ENCODE measurements at regions not wholly inside any gene's neighbourhood (a gene's known extent, or its start where the extent isn't known, plus 50 kb on each side); places are given as distances from the start of the nearest gene placed in this dataset.

- Histone ChIP-seq H3K27me3 (ENCODE audit: insufficient read depth, poor library complexity, severe bottlenecking) (no peaks in the 10 kb centered on the region), H3K27ac (replicated peaks) (no peak overlapping the region), H3K4me3 (replicated peaks; ENCODE audit: insufficient read depth, low read length) (no peak overlapping the region)
- TF ChIP-seq POLR2AphosphoS5 (IDR thresholded peaks at IDR 0.05; ENCODE audit: low read depth), result no peak
- no peak for TF ChIP-seq GABPA (IDR thresholded peaks at IDR 0.05; ENCODE audit: low read depth)
- TF ChIP-seq REST (IDR thresholded peaks at IDR 0.05; ENCODE audit: insufficient replicate concordance, low read depth), result no peak
- TF ChIP-seq SPI1 (IDR thresholded peaks at IDR 0.05; ENCODE audit: borderline replicate concordance, low read depth), result no peak
- TF ChIP-seq, protein P1, sequence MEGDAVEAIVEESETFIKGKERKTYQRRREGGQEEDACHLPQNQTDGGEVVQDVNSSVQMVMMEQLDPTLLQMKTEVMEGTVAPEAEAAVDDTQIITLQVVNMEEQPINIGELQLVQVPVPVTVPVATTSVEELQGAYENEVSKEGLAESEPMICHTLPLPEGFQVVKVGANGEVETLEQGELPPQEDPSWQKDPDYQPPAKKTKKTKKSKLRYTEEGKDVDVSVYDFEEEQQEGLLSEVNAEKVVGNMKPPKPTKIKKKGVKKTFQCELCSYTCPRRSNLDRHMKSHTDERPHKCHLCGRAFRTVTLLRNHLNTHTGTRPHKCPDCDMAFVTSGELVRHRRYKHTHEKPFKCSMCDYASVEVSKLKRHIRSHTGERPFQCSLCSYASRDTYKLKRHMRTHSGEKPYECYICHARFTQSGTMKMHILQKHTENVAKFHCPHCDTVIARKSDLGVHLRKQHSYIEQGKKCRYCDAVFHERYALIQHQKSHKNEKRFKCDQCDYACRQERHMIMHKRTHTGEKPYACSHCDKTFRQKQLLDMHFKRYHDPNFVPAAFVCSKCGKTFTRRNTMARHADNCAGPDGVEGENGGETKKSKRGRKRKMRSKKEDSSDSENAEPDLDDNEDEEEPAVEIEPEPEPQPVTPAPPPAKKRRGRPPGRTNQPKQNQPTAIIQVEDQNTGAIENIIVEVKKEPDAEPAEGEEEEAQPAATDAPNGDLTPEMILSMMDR (IDR thresholded peaks at IDR 0.05; ENCODE audit: insufficient read depth, low read length), result no peak
- no peak for DNase-seq (ENCODE audit: low read depth in 1 of 2, low spot score in 1 of 2)
These were observed 94.9 kb downstream of the ERCC5 start for GRCh38 chr13:102940770-102941169.

GRCh38 chr13:102940143-102940542 lies 94.3 kb downstream of the ERCC5 start:
- Histone ChIP-seq H3K27ac (replicated peaks) (no peak overlapping the region), H3K27me3 (ENCODE audit: insufficient read depth, poor library complexity, severe bottlenecking) (peaks cover 2% of the 10 kb centered on the region), H3K4me3 (replicated peaks; ENCODE audit: insufficient read depth, low read length) (no peak overlapping the region)
- DNase-seq (ENCODE audit: low read depth in 1 of 2, low spot score in 1 of 2), result no peak
- no peak for TF ChIP-seq POLR2AphosphoS5 (IDR thresholded peaks at IDR 0.05; ENCODE audit: low read depth)
- TF ChIP-seq GABPA (IDR thresholded peaks at IDR 0.05; ENCODE audit: low read depth), result no peak
- no peak for TF ChIP-seq REST (IDR thresholded peaks at IDR 0.05; ENCODE audit: insufficient replicate concordance, low read depth)
- TF ChIP-seq, protein P1 (IDR thresholded peaks at IDR 0.05; ENCODE audit: insufficient read depth, low read length), result no peak
- no peak for TF ChIP-seq SPI1 (IDR thresholded peaks at IDR 0.05; ENCODE audit: borderline replicate concordance, low read depth)

GRCh38 chr13:102935896-102936321 lies 90.1 kb downstream of the ERCC5 start:
- TF ChIP-seq, protein P1 (IDR thresholded peaks at IDR 0.05; ENCODE audit: insufficient read depth, low read length), result no peak
- TF ChIP-seq GABPA (IDR thresholded peaks at IDR 0.05; ENCODE audit: low read depth) (no peak), POLR2AphosphoS5 (IDR thresholded peaks at IDR 0.05; ENCODE audit: low read depth) (no peak), REST (IDR thresholded peaks at IDR 0.05; ENCODE audit: insufficient replicate concordance, low read depth) (no peak), SPI1 (IDR thresholded peaks at IDR 0.05; ENCODE audit: borderline replicate concordance, low read depth) (no peak)
- peaks cover 4% of the 10 kb centered on the region for H3K27me3 ChIP-seq (ENCODE audit: insufficient read depth, poor library complexity, severe bottlenecking)
- DNase-seq (ENCODE audit: low read depth in 1 of 2, low spot score in 1 of 2), result no peak
- H3K27ac ChIP-seq (replicated peaks), result no peak overlapping the region
- H3K4me3 ChIP-seq (replicated peaks; ENCODE audit: insufficient read depth, low read length), result no peak overlapping the region
